ENCODE measurements at regions not wholly inside any gene's neighbourhood (a gene's known extent, or its start where the extent isn't known, plus 50 kb on each side); places are given as distances from the start of the nearest gene placed in this dataset.

DNA sequence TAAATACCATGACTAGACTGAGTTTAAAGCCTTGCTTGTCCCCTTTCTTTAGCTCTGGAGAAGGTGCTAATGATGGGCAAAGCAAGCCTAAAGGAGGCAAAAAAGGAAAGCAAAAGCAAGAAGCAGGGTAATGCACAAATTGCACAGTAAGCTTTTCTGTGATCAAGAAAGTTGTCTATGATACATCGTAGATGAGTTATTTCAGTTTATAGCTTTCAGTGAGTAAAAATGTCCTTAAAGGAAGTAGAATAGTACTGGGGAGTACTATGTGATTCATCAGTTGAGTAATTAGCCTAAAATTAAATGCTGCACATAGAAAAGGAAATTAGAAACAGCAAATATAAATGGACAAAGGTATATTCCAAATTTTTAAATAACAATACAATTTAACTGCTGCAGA, 50.2 kb upstream of the PDE5A start:
- TF ChIP-seq YY1 (tag by site-specific recombination; IDR thresholded peaks at IDR 0.05) (no peak), ZNF707 (tag by site-specific recombination; IDR thresholded peaks at IDR 0.05) (no peak), KLF10 (tag by site-specific recombination; IDR thresholded peaks at IDR 0.05) (no peak), ZBTB7A (tag by site-specific recombination; IDR thresholded peaks at IDR 0.05; ENCODE audit: low read depth) (no peak), SP3 (tag by site-specific recombination; IDR thresholded peaks at IDR 0.05) (no peak), ZFP3 (tag by site-specific recombination; IDR thresholded peaks at IDR 0.05; ENCODE audit: low read depth) (no peak), HOXD13 (CRISPR knock-in tag; IDR thresholded peaks at IDR 0.05; ENCODE audit: borderline replicate concordance) (no peak), ZNF792 (tag by site-specific recombination; IDR thresholded peaks at IDR 0.05) (no peak), ZNF629 (tag by site-specific recombination; IDR thresholded peaks at IDR 0.05) (no peak)
- TF ChIP-seq, protein P1, sequence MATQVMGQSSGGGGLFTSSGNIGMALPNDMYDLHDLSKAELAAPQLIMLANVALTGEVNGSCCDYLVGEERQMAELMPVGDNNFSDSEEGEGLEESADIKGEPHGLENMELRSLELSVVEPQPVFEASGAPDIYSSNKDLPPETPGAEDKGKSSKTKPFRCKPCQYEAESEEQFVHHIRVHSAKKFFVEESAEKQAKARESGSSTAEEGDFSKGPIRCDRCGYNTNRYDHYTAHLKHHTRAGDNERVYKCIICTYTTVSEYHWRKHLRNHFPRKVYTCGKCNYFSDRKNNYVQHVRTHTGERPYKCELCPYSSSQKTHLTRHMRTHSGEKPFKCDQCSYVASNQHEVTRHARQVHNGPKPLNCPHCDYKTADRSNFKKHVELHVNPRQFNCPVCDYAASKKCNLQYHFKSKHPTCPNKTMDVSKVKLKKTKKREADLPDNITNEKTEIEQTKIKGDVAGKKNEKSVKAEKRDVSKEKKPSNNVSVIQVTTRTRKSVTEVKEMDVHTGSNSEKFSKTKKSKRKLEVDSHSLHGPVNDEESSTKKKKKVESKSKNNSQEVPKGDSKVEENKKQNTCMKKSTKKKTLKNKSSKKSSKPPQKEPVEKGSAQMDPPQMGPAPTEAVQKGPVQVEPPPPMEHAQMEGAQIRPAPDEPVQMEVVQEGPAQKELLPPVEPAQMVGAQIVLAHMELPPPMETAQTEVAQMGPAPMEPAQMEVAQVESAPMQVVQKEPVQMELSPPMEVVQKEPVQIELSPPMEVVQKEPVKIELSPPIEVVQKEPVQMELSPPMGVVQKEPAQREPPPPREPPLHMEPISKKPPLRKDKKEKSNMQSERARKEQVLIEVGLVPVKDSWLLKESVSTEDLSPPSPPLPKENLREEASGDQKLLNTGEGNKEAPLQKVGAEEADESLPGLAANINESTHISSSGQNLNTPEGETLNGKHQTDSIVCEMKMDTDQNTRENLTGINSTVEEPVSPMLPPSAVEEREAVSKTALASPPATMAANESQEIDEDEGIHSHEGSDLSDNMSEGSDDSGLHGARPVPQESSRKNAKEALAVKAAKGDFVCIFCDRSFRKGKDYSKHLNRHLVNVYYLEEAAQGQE (tag by site-specific recombination; IDR thresholded peaks at IDR 0.05) = no peak
- TF ChIP-seq, protein P2, sequence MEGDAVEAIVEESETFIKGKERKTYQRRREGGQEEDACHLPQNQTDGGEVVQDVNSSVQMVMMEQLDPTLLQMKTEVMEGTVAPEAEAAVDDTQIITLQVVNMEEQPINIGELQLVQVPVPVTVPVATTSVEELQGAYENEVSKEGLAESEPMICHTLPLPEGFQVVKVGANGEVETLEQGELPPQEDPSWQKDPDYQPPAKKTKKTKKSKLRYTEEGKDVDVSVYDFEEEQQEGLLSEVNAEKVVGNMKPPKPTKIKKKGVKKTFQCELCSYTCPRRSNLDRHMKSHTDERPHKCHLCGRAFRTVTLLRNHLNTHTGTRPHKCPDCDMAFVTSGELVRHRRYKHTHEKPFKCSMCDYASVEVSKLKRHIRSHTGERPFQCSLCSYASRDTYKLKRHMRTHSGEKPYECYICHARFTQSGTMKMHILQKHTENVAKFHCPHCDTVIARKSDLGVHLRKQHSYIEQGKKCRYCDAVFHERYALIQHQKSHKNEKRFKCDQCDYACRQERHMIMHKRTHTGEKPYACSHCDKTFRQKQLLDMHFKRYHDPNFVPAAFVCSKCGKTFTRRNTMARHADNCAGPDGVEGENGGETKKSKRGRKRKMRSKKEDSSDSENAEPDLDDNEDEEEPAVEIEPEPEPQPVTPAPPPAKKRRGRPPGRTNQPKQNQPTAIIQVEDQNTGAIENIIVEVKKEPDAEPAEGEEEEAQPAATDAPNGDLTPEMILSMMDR (tag by site-specific recombination; IDR thresholded peaks at IDR 0.05) = no peak

Data from HEK293 (cell line).